Lower leg skin (tissue), 4 donors: ENCODE measurements at regions not wholly inside any gene's neighbourhood (a gene's known extent, or its start where the extent isn't known, plus 50 kb on each side); places are given as distances from the start of the nearest gene placed in this dataset.

Experiments
- DNase-seq, 2 donors: peaks; one replicate each; pipeline ENCODE4 v3.0.0-alpha.2; 2019; ENCODE audit warnings: low spot score in 2 of 2
- H3K4me3 ChIP-seq: fragments of 200-600 bp; sonication (generic); 2 replicates; pipeline ENCODE4 v1.5.1; 2017; ENCODE audit warnings: mild to moderate bottlenecking, low read depth; ENCODE audit not compliant: poor library complexity, severe bottlenecking
- POLR2A ChIP-seq, 2 donors: fragments of 450-650 bp; IDR thresholded peaks; one replicate each; pipeline ENCODE4 v1.6.1; 2016 to 2017; ENCODE audit warnings: antibody characterized with exemption in 2 of 2, mild to moderate bottlenecking in 1 of 2, moderate library complexity in 1 of 2
- WGBS, 2 donors: methylation state at CpG; one replicate each; pipeline ENCODE4 v1.1.5; 2018; 5-methylcytosine and 5-hydroxymethylcytosine counted together
- intact Hi-C: fragments of 100-400 bp; cut with DNase I; formaldehyde crosslinking; loops from one replicate; pipeline ENCODE4 v1.15.0; 2023; ENCODE audit warnings: low total_unique reads
- TF ChIP-seq, protein P1 (sequence below), 3 donors: fragments of 450-650 bp; IDR thresholded peaks; one replicate each; pipeline ENCODE4 v1.5.1; 2016; ENCODE audit warnings: antibody characterized with exemption in 3 of 3, mild to moderate bottlenecking in 3 of 3, moderate library complexity in 2 of 3

DNA sequence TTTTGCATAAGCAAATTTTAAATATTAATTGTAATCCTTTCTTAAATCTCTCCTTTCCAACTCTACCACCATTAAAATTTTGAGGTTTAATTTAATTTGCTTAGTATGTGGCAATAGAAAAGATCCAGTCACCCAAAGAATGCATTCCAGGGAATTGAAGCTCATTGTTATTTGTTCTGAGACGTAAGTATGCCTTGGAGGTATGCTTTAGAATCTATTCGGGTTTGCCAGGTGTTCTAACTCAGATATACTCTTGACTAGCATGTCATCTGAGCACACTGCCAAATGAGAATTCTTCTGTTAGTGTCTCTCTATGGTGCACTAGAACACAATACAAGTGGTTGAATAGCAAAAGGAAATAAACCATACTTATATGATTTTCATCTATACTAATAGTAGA is 813.6 kb upstream of the ADGRL2 start:
- intact Hi-C loops, result no loop called here
- no peak overlapping the region for H3K4me3 ChIP-seq
- 45 to 68% methylated on average over 2 of the region's 2 CpGs for WGBS, 2 donors
- DNase-seq, result no peak
- TF ChIP-seq, protein P1, sequence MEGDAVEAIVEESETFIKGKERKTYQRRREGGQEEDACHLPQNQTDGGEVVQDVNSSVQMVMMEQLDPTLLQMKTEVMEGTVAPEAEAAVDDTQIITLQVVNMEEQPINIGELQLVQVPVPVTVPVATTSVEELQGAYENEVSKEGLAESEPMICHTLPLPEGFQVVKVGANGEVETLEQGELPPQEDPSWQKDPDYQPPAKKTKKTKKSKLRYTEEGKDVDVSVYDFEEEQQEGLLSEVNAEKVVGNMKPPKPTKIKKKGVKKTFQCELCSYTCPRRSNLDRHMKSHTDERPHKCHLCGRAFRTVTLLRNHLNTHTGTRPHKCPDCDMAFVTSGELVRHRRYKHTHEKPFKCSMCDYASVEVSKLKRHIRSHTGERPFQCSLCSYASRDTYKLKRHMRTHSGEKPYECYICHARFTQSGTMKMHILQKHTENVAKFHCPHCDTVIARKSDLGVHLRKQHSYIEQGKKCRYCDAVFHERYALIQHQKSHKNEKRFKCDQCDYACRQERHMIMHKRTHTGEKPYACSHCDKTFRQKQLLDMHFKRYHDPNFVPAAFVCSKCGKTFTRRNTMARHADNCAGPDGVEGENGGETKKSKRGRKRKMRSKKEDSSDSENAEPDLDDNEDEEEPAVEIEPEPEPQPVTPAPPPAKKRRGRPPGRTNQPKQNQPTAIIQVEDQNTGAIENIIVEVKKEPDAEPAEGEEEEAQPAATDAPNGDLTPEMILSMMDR (IDR thresholded peaks at IDR 0.05), result no peak
- TF ChIP-seq POLR2A (IDR thresholded peaks at IDR 0.05), result no peak

DNA sequence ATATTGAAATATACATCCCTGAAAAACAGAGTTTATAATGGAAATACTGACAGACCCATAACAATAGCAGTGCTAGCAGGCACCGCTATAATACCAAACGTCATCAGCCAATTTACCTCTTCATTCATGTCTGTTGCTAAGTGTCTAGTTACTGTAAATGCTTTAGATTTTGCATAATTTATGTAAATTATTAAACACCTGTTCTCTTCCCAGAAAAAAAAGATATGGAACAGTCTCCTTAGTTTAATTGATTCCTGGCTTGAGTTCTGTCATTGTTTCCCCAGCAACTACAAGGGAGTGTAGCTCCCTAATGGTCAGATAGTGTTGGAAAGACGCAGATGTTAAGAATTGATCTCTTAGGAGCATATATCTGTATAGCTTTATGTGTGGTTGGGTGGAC is 817.9 kb upstream of the ADGRL2 start:
- H3K4me3 ChIP-seq, result no peak overlapping the region
- intact Hi-C loops, result no loop called here
- 80 to 81% methylated on average over 3 of the region's 3 CpGs for WGBS, 2 donors
- no peak for DNase-seq
- TF ChIP-seq, protein P1 (IDR thresholded peaks at IDR 0.05), result no peak
- TF ChIP-seq POLR2A (IDR thresholded peaks at IDR 0.05), result no peak

DNA sequence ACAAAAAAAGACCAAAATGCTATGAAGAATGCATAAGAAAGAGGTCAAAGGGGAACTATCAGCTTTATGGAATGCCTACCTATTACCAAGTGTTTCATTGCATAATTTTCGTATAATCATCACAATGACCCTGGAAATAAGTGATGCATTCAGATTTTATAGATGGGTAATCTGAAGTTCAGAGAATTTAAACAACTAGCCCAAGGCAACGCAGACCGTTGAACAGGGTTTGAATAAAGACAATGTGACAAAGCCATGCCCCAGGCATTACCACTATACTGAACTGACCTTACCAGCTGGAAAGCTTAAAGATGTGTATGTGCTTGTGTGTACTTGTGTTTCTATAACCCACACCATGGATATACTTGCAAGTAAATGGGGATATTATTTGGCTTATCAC is 827.6 kb upstream of the ADGRL2 start:
- WGBS, 2 donors, result 80 to 83% methylated on average over 3 of the region's 3 CpGs
- TF ChIP-seq, protein P1 (IDR thresholded peaks at IDR 0.05), result no peak
- TF ChIP-seq POLR2A (IDR thresholded peaks at IDR 0.05), result no peak
- H3K4me3 ChIP-seq, result no peak overlapping the region
- DNase-seq, result no peak
- intact Hi-C loops, result no loop called here

DNA sequence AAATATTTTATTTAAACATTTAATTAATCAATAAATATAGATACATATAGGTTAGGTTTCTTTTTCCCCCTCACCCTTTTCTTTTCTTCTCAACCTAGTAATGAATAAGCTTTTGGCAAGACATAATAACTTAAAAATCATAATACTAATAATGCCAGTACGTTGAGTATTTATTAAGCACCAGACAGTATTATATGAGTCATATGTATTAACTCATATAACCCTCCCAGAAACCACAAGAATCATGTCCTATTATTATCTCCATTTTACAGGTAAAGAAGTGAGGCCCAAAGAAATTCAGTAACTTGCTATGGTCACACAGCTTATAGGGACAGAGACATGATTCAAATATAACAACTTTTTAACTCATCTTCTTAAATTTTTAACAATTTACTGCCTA is 834.5 kb upstream of the ADGRL2 start:
- 55 to 65% methylated on average over 1 of the region's 1 CpG for WGBS, 2 donors
- no peak overlapping the region for H3K4me3 ChIP-seq
- intact Hi-C loops, result no loop called here
- no peak for DNase-seq
- TF ChIP-seq, protein P1 (IDR thresholded peaks at IDR 0.05), result no peak
- TF ChIP-seq POLR2A (IDR thresholded peaks at IDR 0.05), result no peak

DNA sequence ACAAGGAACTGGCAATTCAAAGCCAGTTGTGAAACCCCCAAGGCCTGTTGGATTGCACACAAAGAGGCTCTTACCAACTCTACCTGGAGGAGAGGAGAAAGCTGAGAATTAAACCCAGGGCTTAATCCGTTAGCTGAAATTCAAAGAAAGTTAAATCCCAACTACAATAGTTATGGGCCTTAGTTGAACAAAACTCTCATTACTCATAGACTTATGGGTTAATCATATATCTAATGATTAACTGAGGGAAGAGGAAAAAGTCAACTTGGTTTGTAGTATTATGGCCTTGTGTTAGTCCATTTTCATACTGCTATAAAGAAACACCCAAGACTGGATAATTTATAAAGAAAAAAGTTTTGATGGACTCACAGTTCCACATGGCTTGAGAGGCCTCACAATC is 838.2 kb upstream of the ADGRL2 start:
- 81 to 91% methylated on average over 1 of the region's 1 CpG for WGBS, 2 donors
- no peak for DNase-seq
- intact Hi-C loops, result no loop called here
- H3K4me3 ChIP-seq, result no peak overlapping the region
- no peak for TF ChIP-seq POLR2A (IDR thresholded peaks at IDR 0.05)
- TF ChIP-seq, protein P1 (IDR thresholded peaks at IDR 0.05), result no peak

DNA sequence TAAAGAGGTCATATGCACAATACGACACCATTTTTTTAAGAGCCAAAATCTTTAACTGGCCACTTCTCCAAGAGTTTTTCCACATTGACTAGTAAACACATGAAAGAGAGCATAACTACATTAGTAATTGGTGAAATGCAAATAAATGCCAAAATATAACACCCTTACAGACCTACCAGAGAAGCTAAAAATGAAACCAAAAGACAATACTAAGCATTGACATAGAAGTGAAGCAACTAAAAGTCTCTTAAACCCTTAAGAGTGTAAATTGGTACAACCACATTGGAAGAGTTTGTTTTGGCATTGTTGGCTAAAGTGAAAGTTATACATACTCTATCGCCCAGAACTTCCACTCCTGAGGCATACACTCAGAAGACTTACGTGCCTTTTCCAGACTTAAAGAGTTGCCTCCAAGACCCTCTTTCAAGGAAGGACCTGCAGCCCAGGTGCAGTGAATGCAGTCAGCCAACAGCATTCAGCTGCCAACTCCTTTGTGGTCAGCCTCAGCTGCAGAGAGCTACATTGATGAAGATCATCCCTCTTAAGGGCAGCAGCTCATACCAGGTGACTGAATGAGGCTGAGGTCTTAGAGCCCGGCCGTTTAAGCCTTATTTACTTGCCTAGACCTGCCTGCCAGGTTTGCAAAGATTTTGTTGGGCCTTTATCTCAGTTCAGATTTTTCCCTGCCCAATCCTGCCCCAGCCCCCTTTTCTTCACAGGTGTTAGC is 839.1 kb upstream of the ADGRL2 start:
- H3K4me3 ChIP-seq, result no peak overlapping the region
- intact Hi-C loops, result no loop called here
- WGBS, 2 donors, result 76 to 78% methylated on average over 5 of the region's 5 CpGs
- TF ChIP-seq POLR2A (IDR thresholded peaks at IDR 0.05), result no peak
- TF ChIP-seq, protein P1 (IDR thresholded peaks at IDR 0.05), result no peak
- DNase-seq, result no peak
